H1 (cell line): ENCODE measurements at regions not wholly inside any gene's neighbourhood (a gene's known extent, or its start where the extent isn't known, plus 50 kb on each side); places are given as distances from the start of the nearest gene placed in this dataset.

Source experiments
- CTCF ChIA-PET: fragments of 300-600 bp; sonication (Branson Sonifier 250); formaldehyde crosslinking; loops from one replicate; lab custom pipeline; 2021; ENCODE audit not compliant: partially characterized antibody; lab: Charles Lee
- POLR2A ChIA-PET: fragments of 300-600 bp; sonication (Branson Sonifier 250); formaldehyde crosslinking; loops from one replicate; lab custom pipeline; 2021; ENCODE audit warnings: inconsistent platforms; ENCODE audit not compliant: partially characterized antibody; lab: Charles Lee
- DNase-seq, 2 experiments: peaks; one replicate each; pipeline versions ENCODE4 v3.0.0 to v3.0.0-alpha.2; 2010 to 2022; ENCODE audit warnings: low spot score in 2 of 2, low read depth in 1 of 2, mixed read lengths in 1 of 2
- FAIRE-seq: peaks from 2 replicates; lab custom pipeline; 2011; peaks lifted over from hg19 to GRCh38; lab: Jason Lieb, UNC
- H2AFZ ChIP-seq: 2 replicates; pipeline ENCODE4 v1.8.1; 2012; ENCODE audit warnings: low read length, inconsistent platforms
- H2AK5ac ChIP-seq: 2 replicates; pipeline ENCODE4 v1.6.1; 2013; ENCODE audit warnings: low read depth, low read length
- H2BK120ac ChIP-seq: replicated peaks from 2 replicates; pipeline ENCODE3; 2013; ENCODE audit warnings: low read depth, low read length, inconsistent platforms
- H2BK12ac ChIP-seq: 2 replicates; pipeline ENCODE4 v1.6.1; 2013; ENCODE audit warnings: low read depth, low read length
- H2BK15ac ChIP-seq: 2 replicates; pipeline ENCODE4 v1.6.1; 2013; ENCODE audit warnings: low read length
- H2BK20ac ChIP-seq: 2 replicates; pipeline ENCODE4 v1.6.1; 2013; ENCODE audit warnings: low read length
- H2BK5ac ChIP-seq: 2 replicates; pipeline ENCODE4 v1.6.1; 2013; ENCODE audit warnings: low read depth, low read length
- H3K14ac ChIP-seq: 2 replicates; pipeline ENCODE4 v1.6.1; 2013; ENCODE audit warnings: inconsistent platforms; ENCODE audit not compliant: insufficient read length
- H3K18ac ChIP-seq: 2 replicates; pipeline ENCODE4 v1.6.1; 2013; ENCODE audit warnings: low read length; ENCODE audit errors: extremely low read depth
- H3K23ac ChIP-seq: 2 replicates; pipeline ENCODE4 v1.6.1; 2013; ENCODE audit warnings: inconsistent platforms; ENCODE audit not compliant: insufficient read length
- H3K23me2 ChIP-seq: 2 replicates; pipeline ENCODE4 v1.6.1; 2013; ENCODE audit warnings: low read depth, low read length
- H3K27ac ChIP-seq: 2 replicates; pipeline ENCODE4 v1.6.1; 2011; ENCODE audit warnings: low read depth, low read length, inconsistent platforms
- H3K27me3 ChIP-seq, 4 experiments: replicated peaks in 1 of 4; 1 replicate in 1 of 4; 2 replicates in 3 of 4; pipeline versions ENCODE4 v1.6.1 to v1.8.1; 2011 to 2013; ENCODE audit warnings: low read length in 3 of 4, mild to moderate bottlenecking in 3 of 4, inconsistent platforms in 2 of 4, mixed read lengths in 2 of 4, moderate library complexity in 1 of 4; ENCODE audit not compliant: control insufficient read depth in 3 of 4, insufficient read depth in 3 of 4; ENCODE audit errors: extremely low read depth in 1 of 4
- H3K36me3 ChIP-seq, 4 experiments: 2 replicates each; pipeline versions ENCODE4 v1.6.1 to v1.8.1; 2011 to 2013; ENCODE audit warnings: mild to moderate bottlenecking in 4 of 4, low read length in 3 of 4, moderate library complexity in 2 of 4, control low read depth in 1 of 4, inconsistent platforms in 1 of 4; ENCODE audit not compliant: insufficient read depth in 4 of 4, control insufficient read depth in 2 of 4
- H3K4ac ChIP-seq: replicated peaks from 2 replicates; pipeline ENCODE3; 2013; ENCODE audit warnings: low read length, low read depth, mixed read lengths, inconsistent platforms; ENCODE audit not compliant: insufficient read length
- H3K4me1 ChIP-seq, 4 experiments: replicated peaks in 1 of 4; 1 replicate in 1 of 4; 2 replicates in 3 of 4; pipeline versions ENCODE4 v1.6.1 to v1.8.1; 2011 to 2013; ENCODE audit warnings: low read length in 3 of 4, inconsistent platforms in 2 of 4, mixed read lengths in 1 of 4; ENCODE audit not compliant: insufficient read depth in 4 of 4, control insufficient read depth in 3 of 4
- H3K4me2 ChIP-seq, 2 experiments: 2 replicates each; pipeline versions ENCODE4 v1.6.1 to v1.8.1; 2011 to 2013; ENCODE audit warnings: low read depth in 2 of 2, low read length in 2 of 2, control low read depth in 1 of 2, inconsistent platforms in 1 of 2, mild to moderate bottlenecking in 1 of 2; ENCODE audit not compliant: insufficient read depth in 1 of 2
- H3K4me3 ChIP-seq, 4 experiments: fragments of 200-600, 300-600 bp in 1 of 4; sonication (generic), shearing (Covaris generic), sonication (Bioruptor Twin) in 1 of 4; 2 replicates each; pipeline versions ENCODE4 v1.5.1 to v1.8.1; 2011 to 2016; ENCODE audit warnings: low read length in 4 of 4, low read depth in 3 of 4, control low read depth in 2 of 4, inconsistent platforms in 2 of 4, mild to moderate bottlenecking in 2 of 4, mixed read lengths in 1 of 4, moderate library complexity in 1 of 4; ENCODE audit not compliant: insufficient read depth in 2 of 4; ENCODE audit errors: extremely low read depth in 1 of 4
- H3K56ac ChIP-seq: replicated peaks from 2 replicates; pipeline ENCODE3; 2013; ENCODE audit warnings: low read depth, mild to moderate bottlenecking, mixed read lengths, low read length, inconsistent platforms; ENCODE audit not compliant: insufficient read length
- H3K79me1 ChIP-seq: 2 replicates; pipeline ENCODE4 v1.6.1; 2013; ENCODE audit warnings: low read depth, low read length, control low read depth
- H3K79me2 ChIP-seq, 2 experiments: 2 replicates each; pipeline versions ENCODE4 v1.6.1 to v1.8.1; 2012 to 2013; ENCODE audit warnings: low read length in 2 of 2, mild to moderate bottlenecking in 2 of 2, inconsistent platforms in 1 of 2; ENCODE audit not compliant: insufficient read depth in 2 of 2, control insufficient read depth in 1 of 2
- H3K9ac ChIP-seq, 4 experiments: replicated peaks in 1 of 4; 1 replicate in 1 of 4; 2 replicates in 3 of 4; pipeline versions ENCODE4 v1.6.1 to v1.8.1; 2011 to 2013; ENCODE audit warnings: low read depth in 3 of 4, low read length in 3 of 4, control low read depth in 2 of 4, mild to moderate bottlenecking in 2 of 4, moderate library complexity in 2 of 4, inconsistent platforms in 1 of 4; ENCODE audit errors: extremely low read depth in 1 of 4
- H3K9me3 ChIP-seq, 2 experiments: 2 replicates each; pipeline versions ENCODE4 v1.6.1 to v1.8.1; 2012 to 2013; ENCODE audit warnings: mild to moderate bottlenecking in 2 of 2, moderate library complexity in 2 of 2, control low read depth in 1 of 2, inconsistent platforms in 1 of 2, low read depth in 1 of 2, low read length in 1 of 2, mixed read lengths in 1 of 2; ENCODE audit not compliant: insufficient read depth in 2 of 2
- H4K20me1 ChIP-seq, 2 experiments: replicated peaks in 1 of 2; 2 replicates each; pipeline versions ENCODE3 to v1.8.1; 2011 to 2013; ENCODE audit warnings: inconsistent platforms in 2 of 2, low read length in 2 of 2, mild to moderate bottlenecking in 1 of 2; ENCODE audit not compliant: insufficient read depth in 2 of 2, control insufficient read depth in 1 of 2
- H4K5ac ChIP-seq: 2 replicates; pipeline ENCODE4 v1.6.1; 2013; ENCODE audit warnings: low read length, low read depth, mixed read lengths, inconsistent platforms; ENCODE audit not compliant: insufficient read length
- H4K8ac ChIP-seq: 2 replicates; pipeline ENCODE4 v1.8.0; 2013; ENCODE audit warnings: mild to moderate bottlenecking, moderate library complexity, low read length, inconsistent platforms; ENCODE audit not compliant: insufficient read depth; ENCODE audit errors: extremely low read depth
- H4K91ac ChIP-seq: replicated peaks from 2 replicates; pipeline ENCODE3; 2013; ENCODE audit warnings: low read length, mixed read lengths, inconsistent platforms; ENCODE audit not compliant: insufficient read length
- FOSL1 ChIP-seq: IDR thresholded peaks from 2 replicates; pipeline ENCODE4 v1.6.1; 2011; ENCODE audit warnings: mild to moderate bottlenecking, low read depth, low read length, moderate library complexity; ENCODE audit not compliant: insufficient read depth
- JUN ChIP-seq: IDR thresholded peaks from 2 replicates; pipeline ENCODE4 v1.6.1; 2011; ENCODE audit warnings: low read depth, mild to moderate bottlenecking, improper control_type of control experiment, low read length
- RAD21 ChIP-seq, 2 experiments: IDR thresholded peaks in 1 of 2; conservative IDR thresholded peaks in 1 of 2; 2 replicates each; pipeline ENCODE4 v1.6.1; 2011; ENCODE audit warnings: low read depth in 2 of 2, low read length in 2 of 2, improper control_type of control experiment in 1 of 2, inconsistent platforms in 1 of 2, mild to moderate bottlenecking in 1 of 2, moderate library complexity in 1 of 2
- SAP30 ChIP-seq: fragments of 300-600 bp; sonication (generic); IDR thresholded peaks from 2 replicates; pipeline ENCODE4 v1.7.1; 2012; ENCODE audit warnings: low read length, moderate library complexity, mild to moderate bottlenecking, inconsistent platforms; ENCODE audit not compliant: insufficient read depth, insufficient replicate concordance
- SIRT6 ChIP-seq: IDR thresholded peaks from one replicate; pipeline ENCODE4 v1.7.1; 2012; ENCODE audit warnings: low read length, inconsistent platforms
- SP1 ChIP-seq: IDR thresholded peaks from 2 replicates; pipeline ENCODE4 v1.6.1; 2011; ENCODE audit warnings: low read depth, low read length
- TBP ChIP-seq: IDR thresholded peaks from 2 replicates; pipeline ENCODE4 v1.6.1; 2011; ENCODE audit warnings: low read depth, low read length, improper control_type of control experiment
- WGBS, 2 experiments: shearing (Covaris generic) in 1 of 2; methylation state at CpG; one replicate each; pipeline versions ENCODE4 v1.1.6 to v1.1.7; 2013 to 2015; ENCODE audit warnings: low lambda C conversion rate in 2 of 2, mixed read lengths in 2 of 2, inconsistent platforms in 1 of 2, low coverage in 1 of 2, missing lambda C conversion rate in 1 of 2; ENCODE audit not compliant: insufficient replicate concordance in 2 of 2, insufficient coverage in 1 of 2, insufficient read length in 1 of 2; ENCODE audit errors: extremely low coverage in 1 of 2, missing lambda C conversion rate in 1 of 2; 5-methylcytosine and 5-hydroxymethylcytosine counted together
- TF ChIP-seq, protein P1 (sequence below): IDR thresholded peaks from 2 replicates; pipeline ENCODE4 v1.6.1; 2011; ENCODE audit warnings: low read depth, mild to moderate bottlenecking, low read length; ENCODE audit not compliant: insufficient read depth

GRCh38 chr4:15314974-15315373, 112.9 kb upstream of the C1QTNF7 start:
- ChIA-PET CTCF (interaction anchor here (0.5 to 1.5 kb wide), 4 partner anchors 12 to 112 kb away, joined by 3 to 4 read pairs (median 3); no protein-coding TSS in a partner anchor), POLR2A (interaction anchor here (0.6 kb wide), 1 partner anchor 919 kb away, joined by 3 read pairs; no protein-coding TSS in a partner anchor)
- H4K91ac ChIP-seq = no peak overlapping the region
- H3K79me2 ChIP-seq = no peaks in the 10 kb centered on the region
- no peak overlapping the region for H3K23ac ChIP-seq
- H2BK5ac ChIP-seq = no peak overlapping the region
- no peak overlapping the region for H3K9ac ChIP-seq
- no peak overlapping the region for H3K14ac ChIP-seq
- H2AK5ac ChIP-seq = no peak overlapping the region
- DNase-seq (no peak), FAIRE-seq (no peak)
- no peak overlapping the region for H4K5ac ChIP-seq
- H4K8ac ChIP-seq = no peak overlapping the region
- H3K4me1 ChIP-seq = no peaks in the 10 kb centered on the region
- no peaks in the 10 kb centered on the region; a peak in 2 of 4 replicates for H3K9me3 ChIP-seq
- H2BK15ac ChIP-seq = no peak overlapping the region
- no peak overlapping the region for H3K18ac ChIP-seq
- no peak overlapping the region for H2BK120ac ChIP-seq
- H2BK20ac ChIP-seq = no peak overlapping the region
- H3K27me3 ChIP-seq = no peaks in the 10 kb centered on the region
- no peak overlapping the region for H3K27ac ChIP-seq
- no peak overlapping the region for H2AFZ ChIP-seq
- H3K4ac ChIP-seq = no peak overlapping the region
- H3K4me3 ChIP-seq = no peak overlapping the region
- WGBS, 2 experiments = 90% methylated on average over 3 of the region's 3 CpGs; no CpG with 5 or more reads in 1 of the 2 experiments
- H3K79me1 ChIP-seq = no peaks in the 10 kb centered on the region
- no peaks in the 10 kb centered on the region for H4K20me1 ChIP-seq
- no peaks in the 10 kb centered on the region for H3K36me3 ChIP-seq
- H3K4me2 ChIP-seq = no peak overlapping the region
- H3K23me2 ChIP-seq = no peaks in the 10 kb centered on the region; the same call in 1 of the 2 replicates
- no peak overlapping the region for H2BK12ac ChIP-seq
- no peak overlapping the region for H3K56ac ChIP-seq
- TF ChIP-seq SAP30 (no peak), SP1 (no peak), FOSL1 (no peak), RAD21 (IDR thresholded peaks at IDR 0.05 in 1 of 2, conservative IDR thresholded peaks at IDR 0.05 in 1 of 2; ENCODE audit: low read depth in 2 of 2, low read length in 2 of 2) (no peak), TBP (no peak), SIRT6 (no peak), JUN (no peak)
- TF ChIP-seq, protein P1, sequence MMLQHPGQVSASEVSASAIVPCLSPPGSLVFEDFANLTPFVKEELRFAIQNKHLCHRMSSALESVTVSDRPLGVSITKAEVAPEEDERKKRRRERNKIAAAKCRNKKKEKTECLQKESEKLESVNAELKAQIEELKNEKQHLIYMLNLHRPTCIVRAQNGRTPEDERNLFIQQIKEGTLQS = no peak
